Right hindlimb (tissue), 1 donor: ENCODE measurements at regions not wholly inside any gene's neighbourhood (a gene's known extent, or its start where the extent isn't known, plus 50 kb on each side); places are given as distances from the start of the nearest gene placed in this dataset.

Experiments used
- DNase-seq: peaks from one replicate; pipeline ENCODE4 v3.0.0-alpha.2; 2018

DNA sequence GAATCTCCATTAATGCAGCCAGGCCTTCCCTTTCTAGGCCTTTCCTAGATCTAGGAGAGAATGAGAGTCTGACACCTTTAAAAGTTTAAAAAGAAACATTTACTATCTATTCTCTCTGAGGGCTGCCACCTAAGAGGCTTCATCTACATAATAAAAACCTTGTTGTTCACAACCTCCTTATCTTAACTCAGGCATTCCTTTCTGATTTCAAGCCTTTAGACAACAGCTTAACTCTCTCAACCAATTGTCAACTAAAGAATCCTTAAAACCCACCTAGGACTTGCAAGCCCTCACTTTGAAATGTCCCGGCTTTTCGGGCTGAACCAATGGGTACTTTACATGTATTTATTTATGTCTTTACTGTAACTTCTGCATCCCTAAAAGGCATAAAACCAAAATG is 64.3 kb upstream of the RET start:
- DNase-seq = no peak

DNA sequence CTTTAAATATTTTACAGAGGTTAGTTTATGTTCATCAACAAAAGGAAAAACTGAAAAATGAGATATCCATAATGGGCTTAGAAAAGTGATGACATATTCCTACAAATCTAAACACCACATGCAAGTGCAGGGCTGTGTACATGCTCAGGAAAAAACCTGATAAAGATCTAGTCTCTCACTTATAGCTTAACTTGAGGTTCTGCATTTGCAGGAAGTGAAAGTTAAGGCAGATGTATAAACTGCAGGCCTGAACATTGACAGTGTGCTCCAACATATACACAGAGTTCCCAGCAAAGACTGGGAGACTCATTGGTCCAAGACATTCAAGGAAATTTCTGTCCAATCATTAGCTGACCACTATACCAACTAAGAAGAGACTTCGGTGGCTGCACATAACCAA is 63.8 kb upstream of the RET start:
- no peak for DNase-seq

DNA sequence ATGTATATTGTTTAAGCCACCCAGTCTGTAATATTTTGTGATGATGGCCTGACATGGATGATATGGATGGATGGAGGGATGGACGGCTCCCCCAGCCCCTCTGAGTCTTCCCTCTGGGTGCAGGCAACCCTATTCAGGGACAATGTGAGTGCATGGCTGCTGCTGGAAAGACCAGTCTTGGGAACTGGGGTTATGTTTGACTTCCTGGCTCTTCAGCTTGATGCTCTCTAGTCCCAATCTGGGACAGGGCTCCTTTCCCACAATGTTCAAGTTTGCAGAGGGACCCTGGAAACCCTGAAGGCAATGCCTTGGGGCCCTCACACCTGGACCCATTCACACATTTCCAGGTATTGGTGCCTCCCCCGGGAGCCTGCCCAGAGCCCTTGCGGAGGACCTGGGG is 52.3 kb upstream of the RET start:
- DNase-seq = no peak

DNA sequence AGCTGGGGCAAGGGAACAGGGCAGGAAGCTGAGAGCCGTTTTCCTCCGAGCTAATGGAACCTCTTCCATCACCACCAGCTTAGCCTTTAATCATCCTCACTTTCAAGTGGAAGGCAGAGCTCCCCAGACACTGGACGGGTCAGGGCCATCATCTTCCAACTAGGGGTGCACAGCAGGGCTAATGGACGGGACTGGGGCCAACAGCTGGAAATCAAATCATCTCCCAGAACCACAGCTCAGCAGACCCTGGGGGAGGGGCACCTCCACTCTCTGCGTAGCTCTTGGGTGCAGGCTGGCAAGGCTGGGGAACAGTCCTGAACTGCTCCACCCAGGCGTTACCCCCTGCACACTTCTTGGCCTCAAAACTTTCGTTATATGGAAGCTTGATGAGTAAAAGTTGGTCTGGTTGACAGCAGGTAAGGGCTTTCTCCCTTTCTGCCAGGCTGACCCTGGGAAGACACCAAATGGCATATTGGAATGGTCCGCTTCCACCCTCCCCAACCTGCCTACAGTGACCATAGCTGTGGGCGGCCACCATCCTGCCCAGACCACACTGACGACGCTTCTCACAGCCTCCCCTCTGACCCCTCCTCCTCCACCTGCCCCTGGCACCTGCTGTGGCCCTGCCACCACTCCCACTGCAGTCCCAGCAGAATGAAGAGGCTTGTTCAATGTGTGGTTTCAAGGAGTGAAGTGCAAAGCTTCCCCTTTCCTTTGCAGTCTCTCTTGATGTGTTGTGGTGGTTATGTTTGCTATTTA is 51.7 kb upstream of the RET start:
- DNase-seq = no peak

DNA sequence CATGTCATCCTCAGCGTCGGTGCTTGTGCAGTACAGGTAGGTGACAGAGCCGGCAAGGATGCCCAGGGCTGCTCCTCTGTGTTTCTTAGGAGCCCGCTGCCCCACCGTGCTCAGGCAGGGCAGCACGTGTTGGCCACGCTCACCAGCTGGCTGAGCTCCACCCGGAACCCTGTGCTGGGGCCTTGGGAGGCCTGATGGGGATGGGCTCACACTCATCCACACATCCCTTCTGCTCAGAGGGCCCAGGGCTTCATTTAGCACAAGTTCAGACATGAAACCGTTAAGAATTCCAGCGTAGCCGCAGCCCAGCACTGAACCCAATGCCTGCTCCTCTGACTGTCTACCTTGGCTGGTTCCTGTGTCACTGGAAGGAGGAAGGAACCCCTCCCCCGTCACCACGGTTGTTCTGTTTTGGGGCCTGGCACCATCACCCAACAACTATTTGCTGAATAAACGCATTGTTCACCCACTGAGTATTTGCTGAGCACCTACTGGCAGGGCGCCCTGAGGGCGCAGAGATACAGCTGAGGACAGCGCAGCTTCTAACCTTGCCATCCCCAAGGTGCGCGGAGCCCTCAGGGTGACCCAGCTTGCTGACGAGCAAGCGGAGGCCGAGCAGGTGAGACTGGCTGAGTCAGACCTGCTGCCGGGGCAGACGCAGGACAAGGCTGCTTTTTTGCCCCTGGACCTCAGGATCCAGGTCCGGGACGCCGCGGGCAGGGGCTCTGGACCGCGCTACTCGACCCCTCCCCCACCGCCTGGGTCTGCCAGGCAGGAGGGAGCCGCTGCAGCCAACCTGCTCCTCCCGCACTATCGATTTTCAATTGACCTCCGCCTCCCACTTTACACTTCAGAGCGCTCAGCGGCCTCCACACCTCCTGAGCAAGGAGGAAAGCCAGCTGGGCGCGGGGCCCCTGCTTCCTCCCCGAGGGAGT is 50.6 kb upstream of the RET start:
- no peak for DNase-seq
